ENCODE measurements at regions not wholly inside any gene's neighbourhood (a gene's known extent, or its start where the extent isn't known, plus 50 kb on each side); places are given as distances from the start of the nearest gene placed in this dataset.

DNA sequence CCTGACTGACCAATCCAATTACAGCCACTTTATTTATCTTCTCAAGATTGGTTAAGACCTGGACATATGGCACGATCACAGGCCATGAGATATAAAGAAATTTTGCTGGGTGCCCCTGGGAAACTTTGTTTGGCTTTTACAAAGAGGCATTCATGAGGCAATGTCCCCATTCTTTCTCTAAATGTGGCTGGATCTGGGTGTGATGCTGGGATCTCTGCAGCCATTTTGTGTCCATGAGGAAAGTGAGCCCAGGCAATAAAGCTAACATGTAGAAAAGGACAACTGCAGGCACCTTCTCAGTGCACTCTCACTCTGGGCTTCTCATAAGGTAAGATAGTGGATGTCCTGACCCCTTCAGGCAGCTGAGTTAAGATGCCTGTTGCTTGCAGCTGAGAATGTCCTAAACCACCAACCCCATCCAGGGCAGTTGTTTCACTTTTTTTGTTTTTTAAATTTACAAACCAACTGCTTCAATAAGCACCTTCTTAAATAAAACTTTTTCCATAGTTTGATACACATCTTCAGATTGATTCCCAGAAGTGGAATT, 372.3 kb downstream of the MIAT start:
- no peaks in the 10 kb centered on the region for H3K36me3 ChIP-seq (replicated peaks; ENCODE audit: insufficient read depth, low read length)
- no peak overlapping the region for H3K4me3 ChIP-seq (ENCODE audit: low read length)
- no peak overlapping the region for H3K27ac ChIP-seq (ENCODE audit: low read length)
- H3K9me2 ChIP-seq (replicated peaks; ENCODE audit: insufficient read depth, low read length): no peaks in the 10 kb centered on the region
- no peaks in the 10 kb centered on the region for H3K9me3 ChIP-seq (replicated peaks; ENCODE audit: insufficient read depth, low read length)
- no peaks in the 10 kb centered on the region for H4K20me1 ChIP-seq (ENCODE audit: insufficient read depth, low read length)
- peaks cover 56% of the 10 kb centered on the region for H3K27me3 ChIP-seq (replicated peaks; ENCODE audit: insufficient read depth, low read length)
- no peak for DNase-seq
- no peak overlapping the region for H3K9ac ChIP-seq (ENCODE audit: low read length)
- TF ChIP-seq, protein P1, sequence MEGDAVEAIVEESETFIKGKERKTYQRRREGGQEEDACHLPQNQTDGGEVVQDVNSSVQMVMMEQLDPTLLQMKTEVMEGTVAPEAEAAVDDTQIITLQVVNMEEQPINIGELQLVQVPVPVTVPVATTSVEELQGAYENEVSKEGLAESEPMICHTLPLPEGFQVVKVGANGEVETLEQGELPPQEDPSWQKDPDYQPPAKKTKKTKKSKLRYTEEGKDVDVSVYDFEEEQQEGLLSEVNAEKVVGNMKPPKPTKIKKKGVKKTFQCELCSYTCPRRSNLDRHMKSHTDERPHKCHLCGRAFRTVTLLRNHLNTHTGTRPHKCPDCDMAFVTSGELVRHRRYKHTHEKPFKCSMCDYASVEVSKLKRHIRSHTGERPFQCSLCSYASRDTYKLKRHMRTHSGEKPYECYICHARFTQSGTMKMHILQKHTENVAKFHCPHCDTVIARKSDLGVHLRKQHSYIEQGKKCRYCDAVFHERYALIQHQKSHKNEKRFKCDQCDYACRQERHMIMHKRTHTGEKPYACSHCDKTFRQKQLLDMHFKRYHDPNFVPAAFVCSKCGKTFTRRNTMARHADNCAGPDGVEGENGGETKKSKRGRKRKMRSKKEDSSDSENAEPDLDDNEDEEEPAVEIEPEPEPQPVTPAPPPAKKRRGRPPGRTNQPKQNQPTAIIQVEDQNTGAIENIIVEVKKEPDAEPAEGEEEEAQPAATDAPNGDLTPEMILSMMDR (IDR thresholded peaks at IDR 0.05; ENCODE audit: low read length): no peak
- TF ChIP-seq EZH2phosphoT487 (IDR thresholded peaks at IDR 0.05; ENCODE audit: low read length): no peak
- TF ChIP-seq EZH2 (optimal IDR thresholded peaks at IDR 0.05; ENCODE audit: low read depth, low read length): no peak
- no peak overlapping the region for H2AFZ ChIP-seq (ENCODE audit: low read length)
- no peaks in the 10 kb centered on the region for H3F3A ChIP-seq (ENCODE audit: insufficient read depth, low read length)
- H3K4me1 ChIP-seq (ENCODE audit: low read length): no peaks in the 10 kb centered on the region
- H3K4me2 ChIP-seq (ENCODE audit: low read depth, low read length): no peak overlapping the region
- no peaks in the 10 kb centered on the region for H3K79me2 ChIP-seq (ENCODE audit: low read length)

DNA sequence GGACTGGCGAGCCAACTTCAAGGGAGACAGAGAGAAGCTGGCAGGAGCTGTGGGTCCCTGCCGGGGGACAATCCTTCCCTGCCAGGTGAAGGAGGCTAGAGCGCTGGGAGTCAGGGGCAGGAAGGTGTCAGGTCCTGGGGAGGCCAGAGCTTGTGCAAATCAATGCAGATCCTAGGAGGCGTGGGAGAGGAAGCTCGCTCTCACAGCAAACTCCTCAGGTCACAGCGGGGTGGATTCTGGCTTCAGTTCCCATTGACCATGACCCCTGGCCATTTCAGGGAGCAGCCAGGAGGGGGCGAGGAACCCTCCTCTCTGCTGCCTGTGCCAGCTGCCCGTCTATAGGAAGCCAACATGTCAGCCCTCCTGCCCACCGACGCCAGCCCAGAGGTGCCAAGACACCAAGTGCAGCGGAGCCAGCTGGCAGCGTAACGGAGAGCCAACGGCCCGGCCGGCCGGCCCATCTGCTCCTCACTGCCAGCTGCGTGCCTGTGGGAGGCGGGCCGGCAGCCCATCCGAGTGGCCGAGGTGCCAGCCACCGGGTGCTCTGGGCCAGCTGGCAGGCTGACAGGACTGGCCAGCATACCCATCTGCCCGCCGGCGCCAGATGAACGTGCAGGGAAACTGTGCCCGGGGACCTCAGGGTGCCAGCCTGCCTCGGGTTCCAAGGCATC, 374.8 kb downstream of the MIAT start:
- H3K4me1 ChIP-seq (ENCODE audit: low read length): no peaks in the 10 kb centered on the region
- H3K4me2 ChIP-seq (ENCODE audit: low read depth, low read length): no peak overlapping the region
- no peaks in the 10 kb centered on the region for H3K9me2 ChIP-seq (replicated peaks; ENCODE audit: insufficient read depth, low read length)
- no peaks in the 10 kb centered on the region for H3F3A ChIP-seq (ENCODE audit: insufficient read depth, low read length)
- TF ChIP-seq EZH2phosphoT487 (IDR thresholded peaks at IDR 0.05; ENCODE audit: low read length) (no peak), EZH2 (optimal IDR thresholded peaks at IDR 0.05; ENCODE audit: low read depth, low read length) (no peak)
- TF ChIP-seq, protein P1 (IDR thresholded peaks at IDR 0.05; ENCODE audit: low read length): no peak
- H3K36me3 ChIP-seq (replicated peaks; ENCODE audit: insufficient read depth, low read length): no peaks in the 10 kb centered on the region
- no peak for DNase-seq
- H3K79me2 ChIP-seq (ENCODE audit: low read length): no peaks in the 10 kb centered on the region
- H3K27me3 ChIP-seq (replicated peaks; ENCODE audit: insufficient read depth, low read length): peaks cover 48% of the 10 kb centered on the region
- no peak overlapping the region for H3K4me3 ChIP-seq (ENCODE audit: low read length)
- no peaks in the 10 kb centered on the region for H3K9me3 ChIP-seq (replicated peaks; ENCODE audit: insufficient read depth, low read length)
- no peaks in the 10 kb centered on the region for H4K20me1 ChIP-seq (ENCODE audit: insufficient read depth, low read length)
- no peak overlapping the region for H2AFZ ChIP-seq (ENCODE audit: low read length)
- no peak overlapping the region for H3K27ac ChIP-seq (ENCODE audit: low read length)
- H3K9ac ChIP-seq (ENCODE audit: low read length): no peak overlapping the region

- Histone ChIP-seq H3K4me1 (ENCODE audit: low read length) (no peaks in the 10 kb centered on the region), H3K4me2 (ENCODE audit: low read depth, low read length) (no peak overlapping the region)
Measured at GRCh38 chr22:27041745-27042310, 384.4 kb downstream of the MIAT start.

More at GRCh38 chr22:27041745-27042310, 384.4 kb downstream of the MIAT start:
- Histone ChIP-seq H3K36me3 (replicated peaks; ENCODE audit: insufficient read depth, low read length) (no peaks in the 10 kb centered on the region), H3K4me3 (ENCODE audit: low read length) (no peak overlapping the region), H4K20me1 (ENCODE audit: insufficient read depth, low read length) (no peaks in the 10 kb centered on the region), H3K9me3 (replicated peaks; ENCODE audit: insufficient read depth, low read length) (no peaks in the 10 kb centered on the region), H3K27ac (ENCODE audit: low read length) (no peak overlapping the region), H3K9me2 (replicated peaks; ENCODE audit: insufficient read depth, low read length) (no peaks in the 10 kb centered on the region), H3F3A (ENCODE audit: insufficient read depth, low read length) (no peaks in the 10 kb centered on the region), H3K79me2 (ENCODE audit: low read length) (no peaks in the 10 kb centered on the region), H2AFZ (ENCODE audit: low read length) (no peak overlapping the region), H3K9ac (ENCODE audit: low read length) (no peak overlapping the region), H3K27me3 (replicated peaks; ENCODE audit: insufficient read depth, low read length) (peaks cover 58% of the 10 kb centered on the region)
- DNase-seq: no peak
- TF ChIP-seq EZH2phosphoT487 (IDR thresholded peaks at IDR 0.05; ENCODE audit: low read length) (no peak), EZH2 (optimal IDR thresholded peaks at IDR 0.05; ENCODE audit: low read depth, low read length) (no peak)
- TF ChIP-seq, protein P1 (IDR thresholded peaks at IDR 0.05; ENCODE audit: low read length): no peak

All from MM.1S (cell line).